ENCODE measurements at regions not wholly inside any gene's neighbourhood (a gene's known extent, or its start where the extent isn't known, plus 50 kb on each side); places are given as distances from the start of the nearest gene placed in this dataset.

DNA sequence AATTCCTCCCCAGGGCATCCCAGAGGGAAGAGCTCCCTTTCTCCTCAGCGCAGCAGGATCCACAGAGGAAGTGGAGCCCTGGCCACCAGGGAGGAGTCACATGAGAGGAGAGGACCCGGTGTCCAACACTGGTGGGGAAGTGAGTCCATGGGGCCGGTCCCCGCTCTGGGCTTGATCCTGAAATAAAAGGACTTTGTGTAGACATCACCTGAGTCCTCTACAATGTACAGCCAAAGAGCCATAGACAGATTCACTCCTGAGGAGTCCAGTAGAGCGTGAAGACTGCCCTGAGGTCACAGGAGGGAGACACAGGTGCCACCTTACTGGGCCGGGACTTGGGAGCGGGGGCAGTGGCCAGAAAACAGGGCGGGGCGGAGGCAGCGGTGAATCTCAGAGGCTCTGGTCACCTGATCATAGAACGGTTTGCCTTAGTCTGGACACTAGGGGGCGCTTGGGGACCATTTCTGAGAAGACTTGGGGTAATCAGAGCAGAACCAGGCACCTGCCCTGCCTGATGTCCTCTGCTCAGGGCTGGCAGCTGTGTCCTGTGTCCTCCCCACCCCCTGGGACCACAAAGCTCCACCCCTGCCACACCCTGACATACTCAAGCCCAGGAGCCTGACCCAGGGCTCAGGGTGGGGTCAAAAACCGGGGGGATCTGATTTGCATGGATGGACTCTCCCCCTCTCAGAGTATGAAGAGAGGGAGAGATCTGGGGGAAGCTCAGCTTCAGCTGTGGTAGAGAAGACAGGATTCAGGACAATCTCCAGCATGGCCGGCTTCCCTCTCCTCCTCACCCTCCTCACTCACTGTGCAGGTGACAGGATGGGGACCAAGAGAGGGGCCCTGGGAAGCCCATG is 112.7 kb downstream of the VPREB1 start:
- Histone ChIP-seq H3K4me3 (no peak overlapping the region), H3K9ac (ENCODE audit: insufficient read depth in 1 of 2, low read length in 2 of 2) (no peak overlapping the region), H3K36me3 (ENCODE audit: control insufficient read depth in 4 of 4, insufficient read depth in 4 of 4, low read length in 4 of 4) (no peaks in the 10 kb centered on the region), H3K9me3 (ENCODE audit: control insufficient read depth in 4 of 4, insufficient read depth in 3 of 4, low read length in 3 of 4) (peaks cover 0 to 3% (median 0%) of the 10 kb centered on the region in 4 donors), H3K27me3 (ENCODE audit: control insufficient read depth in 3 of 3, insufficient read depth in 3 of 3, low read length in 2 of 3) (peaks cover 0 to 4% (median 0%) of the 10 kb centered on the region in 3 donors), H3K27ac (ENCODE audit: low read depth in 1 of 2, low read length in 1 of 2) (no peak overlapping the region), H3K4me1 (ENCODE audit: control insufficient read depth in 5 of 5, insufficient read depth in 5 of 5, low read length in 5 of 5) (peaks cover 0 to 1% (median 0%) of the 10 kb centered on the region in 5 donors)
- ATAC-seq (ENCODE audit: insufficient read depth, low FRiP score): peak; percentile 81
- WGBS, 2 donors: 19 to 21% methylated on average over 14 of the region's 14 CpGs
- TF ChIP-seq, protein P1, sequence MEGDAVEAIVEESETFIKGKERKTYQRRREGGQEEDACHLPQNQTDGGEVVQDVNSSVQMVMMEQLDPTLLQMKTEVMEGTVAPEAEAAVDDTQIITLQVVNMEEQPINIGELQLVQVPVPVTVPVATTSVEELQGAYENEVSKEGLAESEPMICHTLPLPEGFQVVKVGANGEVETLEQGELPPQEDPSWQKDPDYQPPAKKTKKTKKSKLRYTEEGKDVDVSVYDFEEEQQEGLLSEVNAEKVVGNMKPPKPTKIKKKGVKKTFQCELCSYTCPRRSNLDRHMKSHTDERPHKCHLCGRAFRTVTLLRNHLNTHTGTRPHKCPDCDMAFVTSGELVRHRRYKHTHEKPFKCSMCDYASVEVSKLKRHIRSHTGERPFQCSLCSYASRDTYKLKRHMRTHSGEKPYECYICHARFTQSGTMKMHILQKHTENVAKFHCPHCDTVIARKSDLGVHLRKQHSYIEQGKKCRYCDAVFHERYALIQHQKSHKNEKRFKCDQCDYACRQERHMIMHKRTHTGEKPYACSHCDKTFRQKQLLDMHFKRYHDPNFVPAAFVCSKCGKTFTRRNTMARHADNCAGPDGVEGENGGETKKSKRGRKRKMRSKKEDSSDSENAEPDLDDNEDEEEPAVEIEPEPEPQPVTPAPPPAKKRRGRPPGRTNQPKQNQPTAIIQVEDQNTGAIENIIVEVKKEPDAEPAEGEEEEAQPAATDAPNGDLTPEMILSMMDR (IDR thresholded peaks at IDR 0.05; ENCODE audit: control extremely low read depth, extremely low read depth): peak; percentile 48
- peak; percentile 39 to 63 (median 53) for DNase-seq

GRCh38 chr22:22358152-22358551 is 113.6 kb downstream of the VPREB1 start:
- DNase-seq: no peak
- WGBS, 2 donors: 76 to 79% methylated on average over 4 of the region's 4 CpGs
- ATAC-seq (ENCODE audit: insufficient read depth, low FRiP score): no peak

DNA sequence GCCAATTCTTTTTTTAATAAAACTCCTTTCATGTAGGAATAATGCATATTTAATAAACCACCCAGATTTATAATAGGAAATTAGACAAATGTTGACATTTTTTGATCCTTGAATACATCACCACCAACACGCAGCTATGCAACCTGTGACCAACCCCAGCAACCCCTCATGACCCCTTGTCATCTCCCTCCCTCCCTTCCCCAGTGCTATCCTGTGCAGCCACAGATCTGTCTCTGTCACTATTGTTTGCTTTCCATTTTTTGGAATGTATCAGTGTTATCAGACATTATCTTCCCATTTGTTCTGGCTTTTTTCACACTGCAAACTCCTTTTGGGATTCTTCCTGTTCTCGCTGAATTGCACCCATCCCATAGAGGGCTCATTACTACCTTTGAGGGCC is 114.1 kb downstream of the VPREB1 start:
- H3K4me3 ChIP-seq: no peak overlapping the region
- H3K4me1 ChIP-seq (ENCODE audit: control insufficient read depth in 5 of 5, insufficient read depth in 5 of 5, low read length in 5 of 5): peaks cover 0 to 1% (median 0%) of the 10 kb centered on the region in 5 donors
- no peaks in the 10 kb centered on the region for H3K36me3 ChIP-seq (ENCODE audit: control insufficient read depth in 4 of 4, insufficient read depth in 4 of 4, low read length in 4 of 4)
- H3K9ac ChIP-seq (ENCODE audit: insufficient read depth in 1 of 2, low read length in 2 of 2): no peak overlapping the region
- ATAC-seq (ENCODE audit: insufficient read depth, low FRiP score) (no peak), DNase-seq (no peak)
- 49 to 79% methylated on average over 2 of the region's 2 CpGs for WGBS, 2 donors
- H3K27ac ChIP-seq (ENCODE audit: low read depth in 1 of 2, low read length in 1 of 2): no peak overlapping the region
- H3K9me3 ChIP-seq (ENCODE audit: control insufficient read depth in 4 of 4, insufficient read depth in 3 of 4, low read length in 3 of 4): peaks cover 0 to 3% (median 1%) of the 10 kb centered on the region in 4 donors
- peaks cover 0 to 4% (median 4%) of the 10 kb centered on the region in 3 donors for H3K27me3 ChIP-seq (ENCODE audit: control insufficient read depth in 3 of 3, insufficient read depth in 3 of 3, low read length in 2 of 3)
- TF ChIP-seq, protein P1 (IDR thresholded peaks at IDR 0.05; ENCODE audit: control extremely low read depth, extremely low read depth): no peak

More at GRCh38 chr22:22358152-22358551, 113.6 kb downstream of the VPREB1 start:
- TF ChIP-seq, protein P1 (IDR thresholded peaks at IDR 0.05; ENCODE audit: control extremely low read depth, extremely low read depth): no peak
- Histone ChIP-seq H3K27ac (ENCODE audit: low read depth in 1 of 2, low read length in 1 of 2) (no peak overlapping the region), H3K36me3 (ENCODE audit: control insufficient read depth in 4 of 4, insufficient read depth in 4 of 4, low read length in 4 of 4) (no peaks in the 10 kb centered on the region), H3K27me3 (ENCODE audit: control insufficient read depth in 3 of 3, insufficient read depth in 3 of 3, low read length in 2 of 3) (peaks cover 0 to 4% (median 3%) of the 10 kb centered on the region in 3 donors), H3K9ac (ENCODE audit: insufficient read depth in 1 of 2, low read length in 2 of 2) (no peak overlapping the region), H3K4me3 (no peak overlapping the region), H3K4me1 (ENCODE audit: control insufficient read depth in 5 of 5, insufficient read depth in 5 of 5, low read length in 5 of 5) (peaks cover 0 to 1% (median 0%) of the 10 kb centered on the region in 5 donors), H3K9me3 (ENCODE audit: control insufficient read depth in 4 of 4, insufficient read depth in 3 of 4, low read length in 3 of 4) (peaks cover 0 to 3% (median 0%) of the 10 kb centered on the region in 4 donors)
